K562 (cell line): ENCODE measurements at regions not wholly inside any gene's neighbourhood (a gene's known extent, or its start where the extent isn't known, plus 50 kb on each side); places are given as distances from the start of the nearest gene placed in this dataset.

Experiments
- DPF2 ChIP-seq: fragments of 450-650 bp; IDR thresholded peaks from 2 replicates; pipeline ENCODE4 v1.6.1; 2016
- GABPA ChIP-seq: fragments of 200-800 bp; sonication (Bioruptor generic); conservative IDR thresholded peaks from 2 replicates; pipeline ENCODE4 v1.6.1; 2016; ENCODE audit warnings: low read depth, missing genetic modification characterization, missing compliant biosample characterization
- RHOXF2B ChIP-seq: fragments of 250-450 bp; sonication (Bioruptor Pico); conservative IDR thresholded peaks from 2 replicates; pipeline ENCODE4 v1.5.1; 2021
- ZNF354B ChIP-seq: fragments of 250-450 bp; sonication (Bioruptor Pico); IDR thresholded peaks from 2 replicates; pipeline ENCODE4 v1.4.0; 2020
- ZNF717 ChIP-seq: fragments of 250-450 bp; sonication (Bioruptor Pico); IDR thresholded peaks from 2 replicates; pipeline ENCODE4 v1.5.0; 2021
- TF ChIP-seq, protein P1 (sequence below): fragments of 450-650 bp; IDR thresholded peaks from 2 replicates; pipeline ENCODE4 v1.7.1; 2018; ENCODE audit warnings: mild to moderate bottlenecking, low read depth; ENCODE audit not compliant: partially characterized antibody
- TF ChIP-seq, protein P2 (sequence below): fragments of 200-600 bp; sonication (generic); IDR thresholded peaks from one replicate; pipeline ENCODE4 v1.6.1; 2012; ENCODE audit warnings: mild to moderate bottlenecking, low read depth, low read length, inconsistent platforms
- TF ChIP-seq, protein P3 (sequence below): fragments of 250-450 bp; sonication (Bioruptor Pico); IDR thresholded peaks from 2 replicates; pipeline ENCODE4 v1.5.0; 2021; ENCODE audit warnings: mild to moderate bottlenecking, moderate library complexity
- TF ChIP-seq, protein P4 (sequence below): fragments of 450-650 bp; IDR thresholded peaks from 2 replicates; pipeline ENCODE4 v1.6.1; 2016; ENCODE audit warnings: low read depth, mild to moderate bottlenecking, moderate library complexity

DNA sequence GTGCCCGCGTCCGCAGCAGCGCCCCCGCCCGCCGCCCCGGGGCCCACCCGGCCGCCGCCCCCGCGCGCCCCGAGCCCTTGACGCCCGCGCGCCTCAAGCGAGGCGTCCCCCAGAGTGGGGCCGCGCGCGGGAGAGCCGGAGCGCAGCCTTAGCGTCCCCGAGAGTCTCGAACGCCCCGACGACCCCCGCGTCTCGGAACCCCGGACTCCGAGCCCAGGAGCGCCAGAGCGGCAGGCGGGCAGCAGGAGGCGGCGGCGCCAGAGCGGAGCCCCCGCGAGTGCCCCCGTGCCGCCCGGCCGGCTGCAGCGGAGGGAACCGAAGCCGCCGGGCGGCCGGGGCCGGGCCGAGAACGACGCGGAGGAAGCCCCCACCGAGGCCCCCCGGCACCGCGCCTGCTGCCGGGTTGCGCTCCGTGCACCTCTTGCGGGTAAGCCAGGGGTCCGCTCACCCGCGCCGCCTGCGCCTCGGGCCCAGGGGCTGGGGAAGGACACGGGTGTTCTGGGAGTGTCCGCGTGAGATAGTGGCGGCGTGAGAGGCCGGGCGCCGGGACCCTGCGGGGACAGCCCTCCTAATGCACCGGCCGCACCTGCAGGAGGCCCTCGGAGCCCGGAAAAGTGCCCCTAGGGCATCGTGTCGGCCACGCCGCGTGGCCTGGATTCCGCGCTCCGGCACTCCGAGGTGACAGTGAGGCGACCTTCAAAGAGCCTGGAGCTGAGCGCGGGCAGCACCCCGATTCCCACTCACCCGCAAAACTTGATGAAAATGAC, 52.0 kb upstream of the ULK4 start (continued):
- TF ChIP-seq, protein P1, sequence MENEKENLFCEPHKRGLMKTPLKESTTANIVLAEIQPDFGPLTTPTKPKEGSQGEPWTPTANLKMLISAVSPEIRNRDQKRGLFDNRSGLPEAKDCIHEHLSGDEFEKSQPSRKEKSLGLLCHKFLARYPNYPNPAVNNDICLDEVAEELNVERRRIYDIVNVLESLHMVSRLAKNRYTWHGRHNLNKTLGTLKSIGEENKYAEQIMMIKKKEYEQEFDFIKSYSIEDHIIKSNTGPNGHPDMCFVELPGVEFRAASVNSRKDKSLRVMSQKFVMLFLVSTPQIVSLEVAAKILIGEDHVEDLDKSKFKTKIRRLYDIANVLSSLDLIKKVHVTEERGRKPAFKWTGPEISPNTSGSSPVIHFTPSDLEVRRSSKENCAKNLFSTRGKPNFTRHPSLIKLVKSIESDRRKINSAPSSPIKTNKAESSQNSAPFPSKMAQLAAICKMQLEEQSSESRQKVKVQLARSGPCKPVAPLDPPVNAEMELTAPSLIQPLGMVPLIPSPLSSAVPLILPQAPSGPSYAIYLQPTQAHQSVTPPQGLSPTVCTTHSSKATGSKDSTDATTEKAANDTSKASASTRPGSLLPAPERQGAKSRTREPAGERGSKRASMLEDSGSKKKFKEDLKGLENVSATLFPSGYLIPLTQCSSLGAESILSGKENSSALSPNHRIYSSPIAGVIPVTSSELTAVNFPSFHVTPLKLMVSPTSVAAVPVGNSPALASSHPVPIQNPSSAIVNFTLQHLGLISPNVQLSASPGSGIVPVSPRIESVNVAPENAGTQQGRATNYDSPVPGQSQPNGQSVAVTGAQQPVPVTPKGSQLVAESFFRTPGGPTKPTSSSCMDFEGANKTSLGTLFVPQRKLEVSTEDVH, result no peak
- TF ChIP-seq GABPA (tag), result no peak
- TF ChIP-seq, protein P2, sequence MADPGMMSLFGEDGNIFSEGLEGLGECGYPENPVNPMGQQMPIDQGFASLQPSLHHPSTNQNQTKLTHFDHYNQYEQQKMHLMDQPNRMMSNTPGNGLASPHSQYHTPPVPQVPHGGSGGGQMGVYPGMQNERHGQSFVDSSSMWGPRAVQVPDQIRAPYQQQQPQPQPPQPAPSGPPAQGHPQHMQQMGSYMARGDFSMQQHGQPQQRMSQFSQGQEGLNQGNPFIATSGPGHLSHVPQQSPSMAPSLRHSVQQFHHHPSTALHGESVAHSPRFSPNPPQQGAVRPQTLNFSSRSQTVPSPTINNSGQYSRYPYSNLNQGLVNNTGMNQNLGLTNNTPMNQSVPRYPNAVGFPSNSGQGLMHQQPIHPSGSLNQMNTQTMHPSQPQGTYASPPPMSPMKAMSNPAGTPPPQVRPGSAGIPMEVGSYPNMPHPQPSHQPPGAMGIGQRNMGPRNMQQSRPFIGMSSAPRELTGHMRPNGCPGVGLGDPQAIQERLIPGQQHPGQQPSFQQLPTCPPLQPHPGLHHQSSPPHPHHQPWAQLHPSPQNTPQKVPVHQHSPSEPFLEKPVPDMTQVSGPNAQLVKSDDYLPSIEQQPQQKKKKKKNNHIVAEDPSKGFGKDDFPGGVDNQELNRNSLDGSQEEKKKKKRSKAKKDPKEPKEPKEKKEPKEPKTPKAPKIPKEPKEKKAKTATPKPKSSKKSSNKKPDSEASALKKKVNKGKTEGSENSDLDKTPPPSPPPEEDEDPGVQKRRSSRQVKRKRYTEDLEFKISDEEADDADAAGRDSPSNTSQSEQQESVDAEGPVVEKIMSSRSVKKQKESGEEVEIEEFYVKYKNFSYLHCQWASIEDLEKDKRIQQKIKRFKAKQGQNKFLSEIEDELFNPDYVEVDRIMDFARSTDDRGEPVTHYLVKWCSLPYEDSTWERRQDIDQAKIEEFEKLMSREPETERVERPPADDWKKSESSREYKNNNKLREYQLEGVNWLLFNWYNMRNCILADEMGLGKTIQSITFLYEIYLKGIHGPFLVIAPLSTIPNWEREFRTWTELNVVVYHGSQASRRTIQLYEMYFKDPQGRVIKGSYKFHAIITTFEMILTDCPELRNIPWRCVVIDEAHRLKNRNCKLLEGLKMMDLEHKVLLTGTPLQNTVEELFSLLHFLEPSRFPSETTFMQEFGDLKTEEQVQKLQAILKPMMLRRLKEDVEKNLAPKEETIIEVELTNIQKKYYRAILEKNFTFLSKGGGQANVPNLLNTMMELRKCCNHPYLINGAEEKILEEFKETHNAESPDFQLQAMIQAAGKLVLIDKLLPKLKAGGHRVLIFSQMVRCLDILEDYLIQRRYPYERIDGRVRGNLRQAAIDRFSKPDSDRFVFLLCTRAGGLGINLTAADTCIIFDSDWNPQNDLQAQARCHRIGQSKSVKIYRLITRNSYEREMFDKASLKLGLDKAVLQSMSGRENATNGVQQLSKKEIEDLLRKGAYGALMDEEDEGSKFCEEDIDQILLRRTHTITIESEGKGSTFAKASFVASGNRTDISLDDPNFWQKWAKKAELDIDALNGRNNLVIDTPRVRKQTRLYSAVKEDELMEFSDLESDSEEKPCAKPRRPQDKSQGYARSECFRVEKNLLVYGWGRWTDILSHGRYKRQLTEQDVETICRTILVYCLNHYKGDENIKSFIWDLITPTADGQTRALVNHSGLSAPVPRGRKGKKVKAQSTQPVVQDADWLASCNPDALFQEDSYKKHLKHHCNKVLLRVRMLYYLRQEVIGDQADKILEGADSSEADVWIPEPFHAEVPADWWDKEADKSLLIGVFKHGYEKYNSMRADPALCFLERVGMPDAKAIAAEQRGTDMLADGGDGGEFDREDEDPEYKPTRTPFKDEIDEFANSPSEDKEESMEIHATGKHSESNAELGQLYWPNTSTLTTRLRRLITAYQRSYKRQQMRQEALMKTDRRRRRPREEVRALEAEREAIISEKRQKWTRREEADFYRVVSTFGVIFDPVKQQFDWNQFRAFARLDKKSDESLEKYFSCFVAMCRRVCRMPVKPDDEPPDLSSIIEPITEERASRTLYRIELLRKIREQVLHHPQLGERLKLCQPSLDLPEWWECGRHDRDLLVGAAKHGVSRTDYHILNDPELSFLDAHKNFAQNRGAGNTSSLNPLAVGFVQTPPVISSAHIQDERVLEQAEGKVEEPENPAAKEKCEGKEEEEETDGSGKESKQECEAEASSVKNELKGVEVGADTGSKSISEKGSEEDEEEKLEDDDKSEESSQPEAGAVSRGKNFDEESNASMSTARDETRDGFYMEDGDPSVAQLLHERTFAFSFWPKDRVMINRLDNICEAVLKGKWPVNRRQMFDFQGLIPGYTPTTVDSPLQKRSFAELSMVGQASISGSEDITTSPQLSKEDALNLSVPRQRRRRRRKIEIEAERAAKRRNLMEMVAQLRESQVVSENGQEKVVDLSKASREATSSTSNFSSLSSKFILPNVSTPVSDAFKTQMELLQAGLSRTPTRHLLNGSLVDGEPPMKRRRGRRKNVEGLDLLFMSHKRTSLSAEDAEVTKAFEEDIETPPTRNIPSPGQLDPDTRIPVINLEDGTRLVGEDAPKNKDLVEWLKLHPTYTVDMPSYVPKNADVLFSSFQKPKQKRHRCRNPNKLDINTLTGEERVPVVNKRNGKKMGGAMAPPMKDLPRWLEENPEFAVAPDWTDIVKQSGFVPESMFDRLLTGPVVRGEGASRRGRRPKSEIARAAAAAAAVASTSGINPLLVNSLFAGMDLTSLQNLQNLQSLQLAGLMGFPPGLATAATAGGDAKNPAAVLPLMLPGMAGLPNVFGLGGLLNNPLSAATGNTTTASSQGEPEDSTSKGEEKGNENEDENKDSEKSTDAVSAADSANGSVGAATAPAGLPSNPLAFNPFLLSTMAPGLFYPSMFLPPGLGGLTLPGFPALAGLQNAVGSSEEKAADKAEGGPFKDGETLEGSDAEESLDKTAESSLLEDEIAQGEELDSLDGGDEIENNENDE, result no peak
- no peak for TF ChIP-seq DPF2
- TF ChIP-seq, protein P3, sequence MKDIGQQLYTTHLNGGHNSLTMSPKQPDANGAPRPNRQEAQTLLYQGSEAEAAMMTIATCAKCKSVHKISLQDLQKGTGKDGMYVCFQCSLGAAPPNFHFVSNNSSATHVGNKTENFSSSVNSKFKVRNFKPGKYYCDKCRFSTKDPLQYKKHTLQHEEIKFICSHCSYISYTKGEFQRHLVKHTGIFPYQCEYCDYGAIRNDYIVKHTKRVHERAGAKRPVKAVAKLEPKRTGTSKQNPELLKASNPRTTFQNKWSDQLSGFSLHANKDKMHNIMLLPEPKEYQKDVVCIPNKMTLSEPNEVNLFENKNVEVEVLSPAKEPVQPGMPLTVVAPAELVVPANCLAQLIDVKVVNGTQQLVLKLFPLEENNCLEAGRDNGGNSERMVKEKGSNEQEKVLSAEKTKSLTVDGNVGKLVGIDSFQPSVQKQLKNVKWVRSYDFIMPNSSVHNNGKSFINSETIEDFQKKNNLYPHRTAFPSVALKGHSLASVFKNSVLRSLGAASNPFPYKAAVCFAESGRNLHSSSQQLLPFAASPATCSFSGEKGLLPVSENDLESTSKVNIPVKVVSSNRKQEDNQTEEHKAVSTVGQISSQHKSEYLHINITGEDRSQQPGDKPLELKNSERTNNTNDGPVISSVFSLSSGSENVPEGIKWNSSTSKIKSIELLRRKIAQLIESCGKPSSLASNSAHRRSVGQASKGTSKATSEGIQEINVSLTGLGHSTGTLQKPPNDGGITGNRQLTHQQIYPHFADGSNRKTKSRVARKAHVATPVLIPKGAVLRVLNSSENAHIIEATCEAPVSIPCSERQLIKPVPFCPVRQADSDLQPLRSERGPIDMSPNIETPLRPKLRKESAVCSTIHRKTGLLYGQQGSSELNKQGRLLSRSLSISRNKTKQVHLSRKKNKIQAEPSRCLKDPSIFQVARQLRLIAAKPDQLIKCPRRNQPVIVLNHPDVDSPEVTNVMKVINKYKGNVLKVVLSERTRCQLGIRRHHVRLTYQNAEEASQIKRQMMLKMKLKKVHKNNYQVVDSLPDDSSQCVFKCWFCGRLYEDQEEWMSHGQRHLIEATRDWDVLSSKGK, result no peak
- no peak for TF ChIP-seq RHOXF2B (CRISPR knock-in tag)
- TF ChIP-seq, protein P4, sequence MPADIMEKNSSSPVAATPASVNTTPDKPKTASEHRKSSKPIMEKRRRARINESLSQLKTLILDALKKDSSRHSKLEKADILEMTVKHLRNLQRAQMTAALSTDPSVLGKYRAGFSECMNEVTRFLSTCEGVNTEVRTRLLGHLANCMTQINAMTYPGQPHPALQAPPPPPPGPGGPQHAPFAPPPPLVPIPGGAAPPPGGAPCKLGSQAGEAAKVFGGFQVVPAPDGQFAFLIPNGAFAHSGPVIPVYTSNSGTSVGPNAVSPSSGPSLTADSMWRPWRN, result no peak
- no peak for TF ChIP-seq ZNF354B (CRISPR knock-in tag)
- TF ChIP-seq ZNF717 (CRISPR knock-in tag), result no peak
